ENCODE measurements at regions not wholly inside any gene's neighbourhood (a gene's known extent, or its start where the extent isn't known, plus 50 kb on each side); places are given as distances from the start of the nearest gene placed in this dataset.

DNA sequence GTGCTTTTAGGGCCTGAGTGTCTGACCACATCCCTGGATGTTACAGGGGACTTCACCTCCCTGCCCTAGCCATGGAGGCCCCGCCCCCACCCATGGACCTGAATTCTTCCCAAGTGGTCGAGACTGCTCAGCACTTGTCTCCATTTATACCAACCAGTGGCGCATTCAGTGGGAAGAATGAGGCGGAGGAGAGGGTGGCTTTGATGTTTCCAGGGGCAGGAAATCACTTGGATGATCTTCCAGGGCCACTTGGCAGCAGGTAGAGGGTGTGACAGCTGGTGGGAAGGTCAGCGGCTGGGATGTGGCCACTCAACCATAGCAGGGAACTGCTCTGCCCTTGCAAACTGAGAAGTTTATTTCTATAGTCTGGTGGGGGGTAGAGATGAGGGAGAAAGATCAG, 155.1 kb upstream of the BLID start:
- Mint-ChIP-seq H3K27ac (no peak overlapping the region), H3K36me3 (ENCODE audit: low read depth) (no peaks in the 10 kb centered on the region), H3K27me3 (peaks cover 2% of the 10 kb centered on the region), H3K4me1 (ENCODE audit: low read depth) (no peaks in the 10 kb centered on the region), H3K9me3 (no peaks in the 10 kb centered on the region), H3K4me3 (no peak overlapping the region)
- TF ChIP-seq, protein P1, sequence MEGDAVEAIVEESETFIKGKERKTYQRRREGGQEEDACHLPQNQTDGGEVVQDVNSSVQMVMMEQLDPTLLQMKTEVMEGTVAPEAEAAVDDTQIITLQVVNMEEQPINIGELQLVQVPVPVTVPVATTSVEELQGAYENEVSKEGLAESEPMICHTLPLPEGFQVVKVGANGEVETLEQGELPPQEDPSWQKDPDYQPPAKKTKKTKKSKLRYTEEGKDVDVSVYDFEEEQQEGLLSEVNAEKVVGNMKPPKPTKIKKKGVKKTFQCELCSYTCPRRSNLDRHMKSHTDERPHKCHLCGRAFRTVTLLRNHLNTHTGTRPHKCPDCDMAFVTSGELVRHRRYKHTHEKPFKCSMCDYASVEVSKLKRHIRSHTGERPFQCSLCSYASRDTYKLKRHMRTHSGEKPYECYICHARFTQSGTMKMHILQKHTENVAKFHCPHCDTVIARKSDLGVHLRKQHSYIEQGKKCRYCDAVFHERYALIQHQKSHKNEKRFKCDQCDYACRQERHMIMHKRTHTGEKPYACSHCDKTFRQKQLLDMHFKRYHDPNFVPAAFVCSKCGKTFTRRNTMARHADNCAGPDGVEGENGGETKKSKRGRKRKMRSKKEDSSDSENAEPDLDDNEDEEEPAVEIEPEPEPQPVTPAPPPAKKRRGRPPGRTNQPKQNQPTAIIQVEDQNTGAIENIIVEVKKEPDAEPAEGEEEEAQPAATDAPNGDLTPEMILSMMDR (IDR thresholded peaks at IDR 0.05): no peak
- DNase-seq: no peak
- intact Hi-C loops (cut with micrococcal nuclease): no loop called here
- no peak for ATAC-seq
- POLR2A ChIA-PET: no interaction called here
- CTCF ChIA-PET: no interaction called here

DNA sequence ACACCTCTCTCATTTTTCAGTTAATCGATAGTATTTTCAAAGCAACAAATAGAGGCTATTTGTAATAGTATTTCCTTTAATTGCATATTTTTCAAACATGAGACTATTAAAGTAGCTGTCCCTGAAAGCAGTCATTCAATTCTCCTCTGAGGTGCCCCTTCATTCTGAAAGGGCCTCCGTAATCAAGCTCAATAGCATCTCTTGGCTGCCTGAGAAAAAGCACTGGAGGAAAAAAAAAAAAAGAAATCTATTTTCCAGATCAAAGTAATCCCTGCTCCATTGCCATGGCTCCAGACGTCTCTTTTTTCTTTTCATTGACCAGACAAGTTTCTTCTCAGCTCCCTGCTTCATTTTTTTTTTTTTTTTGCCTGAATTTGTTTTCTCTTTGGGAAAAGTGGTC, 154.5 kb upstream of the BLID start:
- H3K27ac Mint-ChIP-seq: no peak overlapping the region
- DNase-seq: no peak
- no peaks in the 10 kb centered on the region for H3K36me3 Mint-ChIP-seq (ENCODE audit: low read depth)
- H3K27me3 Mint-ChIP-seq: peaks cover 2% of the 10 kb centered on the region
- no peaks in the 10 kb centered on the region for H3K9me3 Mint-ChIP-seq
- ChIA-PET CTCF (no interaction called here), POLR2A (no interaction called here)
- TF ChIP-seq, protein P1 (IDR thresholded peaks at IDR 0.05): no peak
- no peak for ATAC-seq
- intact Hi-C loops (cut with micrococcal nuclease): no loop called here
- H3K4me3 Mint-ChIP-seq: no peak overlapping the region
- H3K4me1 Mint-ChIP-seq (ENCODE audit: low read depth): no peaks in the 10 kb centered on the region

DNA sequence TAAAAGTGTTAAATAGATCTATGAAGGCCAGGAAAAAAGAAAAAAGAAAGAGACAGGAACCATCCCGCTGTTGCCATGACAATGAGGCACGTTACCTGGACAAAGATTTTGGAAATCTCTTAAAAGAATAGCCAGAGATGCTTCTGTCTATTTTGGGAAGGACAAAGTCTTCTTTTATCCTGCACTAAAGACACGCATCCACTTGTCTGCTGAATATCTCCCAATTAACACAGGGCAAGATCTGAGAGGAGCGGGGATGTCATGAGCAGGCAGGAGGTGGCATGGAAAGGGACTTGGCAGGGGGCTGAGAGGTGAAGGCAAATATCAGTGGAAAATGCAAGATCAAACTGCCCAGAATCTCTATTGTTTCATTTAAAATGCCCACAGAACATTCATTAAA, 153.8 kb upstream of the BLID start:
- intact Hi-C loops (cut with micrococcal nuclease): no loop called here
- peaks cover 2% of the 10 kb centered on the region for H3K27me3 Mint-ChIP-seq
- CTCF ChIA-PET: no interaction called here
- POLR2A ChIA-PET: no interaction called here
- TF ChIP-seq, protein P1 (IDR thresholded peaks at IDR 0.05): no peak
- no peak for ATAC-seq
- no peak for DNase-seq
- H3K4me1 Mint-ChIP-seq (ENCODE audit: low read depth): no peaks in the 10 kb centered on the region
- no peaks in the 10 kb centered on the region for H3K9me3 Mint-ChIP-seq
- no peaks in the 10 kb centered on the region for H3K36me3 Mint-ChIP-seq (ENCODE audit: low read depth)
- H3K27ac Mint-ChIP-seq: no peak overlapping the region
- no peak overlapping the region for H3K4me3 Mint-ChIP-seq

DNA sequence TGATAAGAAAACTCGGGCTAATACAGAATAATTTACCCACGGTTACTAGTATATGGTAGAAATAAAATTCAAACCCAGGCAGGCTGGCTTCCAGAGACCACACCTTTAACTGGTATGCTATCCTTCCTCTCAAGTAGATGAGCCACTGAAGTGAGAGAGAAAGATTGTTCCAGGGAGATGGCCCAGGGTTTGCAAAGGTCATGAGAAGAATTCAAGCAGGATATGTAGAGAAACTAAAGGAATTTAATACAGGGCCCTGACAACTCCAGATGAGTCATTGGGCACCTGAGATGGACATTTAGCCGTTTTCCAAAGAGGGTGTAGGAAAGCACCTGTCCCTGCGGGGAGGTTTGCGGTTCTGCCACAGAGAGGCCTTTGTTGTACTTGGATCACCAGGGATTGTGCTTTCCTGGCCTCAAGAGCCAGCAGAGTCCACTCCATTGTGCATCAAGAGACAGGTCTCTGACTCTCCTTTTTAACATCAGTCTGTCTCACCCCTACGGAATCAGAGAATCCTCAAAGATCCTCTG, 152.7 kb upstream of the BLID start:
- POLR2A ChIA-PET: no interaction called here
- Mint-ChIP-seq H3K4me3 (no peak overlapping the region), H3K27me3 (peaks cover 2% of the 10 kb centered on the region), H3K27ac (no peak overlapping the region), H3K36me3 (ENCODE audit: low read depth) (no peaks in the 10 kb centered on the region), H3K9me3 (no peaks in the 10 kb centered on the region), H3K4me1 (ENCODE audit: low read depth) (no peaks in the 10 kb centered on the region)
- DNase-seq: no peak
- TF ChIP-seq, protein P1 (IDR thresholded peaks at IDR 0.05): no peak
- CTCF ChIA-PET: no interaction called here
- intact Hi-C loops (cut with micrococcal nuclease): no loop called here
- no peak for ATAC-seq

DNA sequence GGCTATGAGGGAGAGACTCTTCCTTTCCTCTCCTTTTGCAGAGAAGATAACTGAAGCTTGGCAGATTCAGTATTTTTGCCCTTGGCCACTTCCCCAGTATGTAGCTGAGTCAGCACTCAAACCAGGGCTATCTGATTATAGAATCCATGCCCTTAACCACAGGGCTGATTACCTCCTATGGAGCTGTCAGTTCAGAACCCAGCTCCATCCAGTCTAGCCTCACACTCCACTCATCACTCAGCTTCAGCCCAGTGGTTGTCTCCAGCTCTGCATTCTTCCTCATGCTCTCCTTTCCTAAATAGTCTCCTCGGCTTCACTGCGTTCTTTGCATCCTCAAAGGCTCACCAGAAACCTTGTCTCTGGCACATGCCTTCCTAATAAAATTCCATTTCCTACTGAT, 151.6 kb upstream of the BLID start:
- no peaks in the 10 kb centered on the region for H3K36me3 Mint-ChIP-seq (ENCODE audit: low read depth)
- peaks cover 2% of the 10 kb centered on the region for H3K27me3 Mint-ChIP-seq
- TF ChIP-seq, protein P1 (IDR thresholded peaks at IDR 0.05): no peak
- intact Hi-C loops (cut with micrococcal nuclease): no loop called here
- DNase-seq (no peak), ATAC-seq (no peak)
- no peaks in the 10 kb centered on the region for H3K9me3 Mint-ChIP-seq
- H3K4me3 Mint-ChIP-seq: no peak overlapping the region
- CTCF ChIA-PET: no interaction called here
- H3K4me1 Mint-ChIP-seq (ENCODE audit: low read depth): no peaks in the 10 kb centered on the region
- POLR2A ChIA-PET: interaction anchor here (1.0 kb wide), 1 partner anchor 16 kb away, joined by 3 read pairs; no protein-coding TSS in a partner anchor
- no peak overlapping the region for H3K27ac Mint-ChIP-seq

Measured in activated CD8-positive, alpha-beta T cell treated with anti-CD3 and anti-CD28 coated beads for 36 hours (primary cell).